ENCODE measurements at regions not wholly inside any gene's neighbourhood (a gene's known extent, or its start where the extent isn't known, plus 50 kb on each side); places are given as distances from the start of the nearest gene placed in this dataset.

- TF ChIP-seq EZH2 (conservative IDR thresholded peaks at IDR 0.05; ENCODE audit: low read depth, low read length), result no peak
- no peak for TF ChIP-seq ELF1 (CRISPR knock-in tag; IDR thresholded peaks at IDR 0.05)
- no peak for TF ChIP-seq ZNF281 (CRISPR knock-in tag; IDR thresholded peaks at IDR 0.05; ENCODE audit: borderline replicate concordance)
- no peak for TF ChIP-seq CTCF (CRISPR knock-in tag; IDR thresholded peaks at IDR 0.05)
- no peak for TF ChIP-seq SRSF1 (optimal IDR thresholded peaks at IDR 0.05; ENCODE audit: low read depth, low read length)
- TF ChIP-seq DPF2 (CRISPR knock-in tag; IDR thresholded peaks at IDR 0.05; ENCODE audit: borderline replicate concordance, low read depth), result no peak
- no peak for TF ChIP-seq ZBED4 (CRISPR knock-in tag; IDR thresholded peaks at IDR 0.05; ENCODE audit: borderline replicate concordance)
- TF ChIP-seq SNRNP70 (IDR thresholded peaks at IDR 0.05; ENCODE audit: low read depth, low read length), result no peak
- TF ChIP-seq TARDBP (CRISPR knock-in tag; IDR thresholded peaks at IDR 0.05), result no peak
- no peak for TF ChIP-seq MYC (CRISPR knock-in tag; IDR thresholded peaks at IDR 0.05; ENCODE audit: borderline replicate concordance)
- TF ChIP-seq ZNF143 (CRISPR knock-in tag; IDR thresholded peaks at IDR 0.05), result no peak
- TF ChIP-seq EP300 (IDR thresholded peaks at IDR 0.05; ENCODE audit: low read depth in 2 of 2, low read length in 2 of 2), result no peak
- TF ChIP-seq EP300 (CRISPR knock-in tag; IDR thresholded peaks at IDR 0.05; ENCODE audit: borderline replicate concordance), result no peak
- TF ChIP-seq PCBP1 (IDR thresholded peaks at IDR 0.05; ENCODE audit: borderline replicate concordance, low read depth, low read length), result no peak
- TF ChIP-seq ELF4 (CRISPR knock-in tag; IDR thresholded peaks at IDR 0.05; ENCODE audit: borderline replicate concordance), result no peak
Observed at GRCh38 chr1:118483245-118484006, 298.4 kb upstream of the SPAG17 start.
